SK-N-SH treated with all-trans-retinoic acid at 6 μM for 48 hours (cell line): ENCODE measurements at regions not wholly inside any gene's neighbourhood (a gene's known extent, or its start where the extent isn't known, plus 50 kb on each side); places are given as distances from the start of the nearest gene placed in this dataset.

Experiments
- ARNTL ChIP-seq: fragments of 450-650 bp; formaldehyde crosslinking; IDR thresholded peaks from 2 replicates; pipeline ENCODE4 v1.5.0; 2020; ENCODE audit warnings: low read depth, mild to moderate bottlenecking, moderate library complexity, borderline replicate concordance
- PPARA ChIP-seq: fragments of 250-450 bp; sonication (Bioruptor Pico); IDR thresholded peaks from 2 replicates; pipeline ENCODE4 v1.5.0; 2020; ENCODE audit warnings: mild to moderate bottlenecking, borderline replicate concordance
- ZC3H10 ChIP-seq: fragments of 250-450 bp; sonication (Bioruptor Pico); IDR thresholded peaks from 2 replicates; pipeline ENCODE4 v1.5.1; 2021; ENCODE audit warnings: mild to moderate bottlenecking, moderate library complexity
- ZFP3 ChIP-seq: fragments of 250-450 bp; sonication (Bioruptor Pico); IDR thresholded peaks from 2 replicates; pipeline ENCODE4 v1.5.0; 2020; ENCODE audit warnings: mild to moderate bottlenecking, moderate library complexity
- ZFP30 ChIP-seq: fragments of 450-650 bp; formaldehyde crosslinking; IDR thresholded peaks from 2 replicates; pipeline ENCODE4 v1.5.0; 2022; ENCODE audit warnings: mild to moderate bottlenecking, moderate library complexity
- ZNF8 ChIP-seq: fragments of 450-650 bp; formaldehyde crosslinking; IDR thresholded peaks from 2 replicates; pipeline ENCODE4 v1.5.0; 2020; ENCODE audit warnings: mild to moderate bottlenecking, moderate library complexity
- TF ChIP-seq, protein P1 (sequence below): fragments of 250-450 bp; sonication (Bioruptor Pico); IDR thresholded peaks from 2 replicates; pipeline ENCODE4 v1.8.0; 2020; ENCODE audit warnings: mild to moderate bottlenecking, moderate library complexity, borderline replicate concordance

GRCh38 chr11:70872955-70873735, 379.2 kb downstream of the SHANK2 start:
- TF ChIP-seq ZFP30 (CRISPR knock-in tag), result no peak
- TF ChIP-seq ARNTL, result no peak
- no peak for TF ChIP-seq PPARA (CRISPR knock-in tag)
- TF ChIP-seq, protein P1, sequence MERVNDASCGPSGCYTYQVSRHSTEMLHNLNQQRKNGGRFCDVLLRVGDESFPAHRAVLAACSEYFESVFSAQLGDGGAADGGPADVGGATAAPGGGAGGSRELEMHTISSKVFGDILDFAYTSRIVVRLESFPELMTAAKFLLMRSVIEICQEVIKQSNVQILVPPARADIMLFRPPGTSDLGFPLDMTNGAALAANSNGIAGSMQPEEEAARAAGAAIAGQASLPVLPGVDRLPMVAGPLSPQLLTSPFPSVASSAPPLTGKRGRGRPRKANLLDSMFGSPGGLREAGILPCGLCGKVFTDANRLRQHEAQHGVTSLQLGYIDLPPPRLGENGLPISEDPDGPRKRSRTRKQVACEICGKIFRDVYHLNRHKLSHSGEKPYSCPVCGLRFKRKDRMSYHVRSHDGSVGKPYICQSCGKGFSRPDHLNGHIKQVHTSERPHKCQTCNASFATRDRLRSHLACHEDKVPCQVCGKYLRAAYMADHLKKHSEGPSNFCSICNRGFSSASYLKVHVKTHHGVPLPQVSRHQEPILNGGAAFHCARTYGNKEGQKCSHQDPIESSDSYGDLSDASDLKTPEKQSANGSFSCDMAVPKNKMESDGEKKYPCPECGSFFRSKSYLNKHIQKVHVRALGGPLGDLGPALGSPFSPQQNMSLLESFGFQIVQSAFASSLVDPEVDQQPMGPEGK (CRISPR knock-in tag), result no peak
- no peak for TF ChIP-seq ZC3H10 (CRISPR knock-in tag)
- TF ChIP-seq ZNF8 (CRISPR knock-in tag), result no peak
- no peak for TF ChIP-seq ZFP3 (CRISPR knock-in tag)
